SK-N-SH (cell line): ENCODE measurements at regions not wholly inside any gene's neighbourhood (a gene's known extent, or its start where the extent isn't known, plus 50 kb on each side); places are given as distances from the start of the nearest gene placed in this dataset.
A peak's percentile ranks its signal among the peaks of the same experiment; 100 is the strongest.

Source experiments
- CTCF ChIA-PET: fragments of 300-600, 350-600 bp; formaldehyde crosslinking; extraction: SDS; loops from one replicate; lab custom pipeline; 2021; lab: Yijun Ruan, JAX
- POLR2A ChIA-PET: fragments of 350-600 bp; sonication (Branson Sonifier 250); formaldehyde crosslinking; extraction: SDS; loops from one replicate; lab custom pipeline; 2020; ENCODE audit warnings: antibody characterized with exemption, inconsistent platforms; lab: Yijun Ruan, JAX
- DNase-seq: peaks from one replicate; pipeline ENCODE4 v3.0.0; 2012
- H2AFZ ChIP-seq: fragments of 200-600 bp; sonication (generic); 2 replicates; pipeline ENCODE4 v1.8.1; 2016; ENCODE audit warnings: antibody characterized with exemption, mild to moderate bottlenecking, low read depth
- H3F3A ChIP-seq: fragments of 200-600 bp; sonication (generic); replicated peaks from 2 replicates; pipeline ENCODE3; 2016; ENCODE audit warnings: antibody characterized with exemption, mild to moderate bottlenecking; ENCODE audit not compliant: insufficient read depth
- H3K27ac ChIP-seq, 2 experiments: fragments of 200-500 bp in 1 of 2; fragments of 200-600 bp in 1 of 2; sonication (Bioruptor generic) in 1 of 2; sonication (generic), shearing (Covaris generic) in 1 of 2; 2 replicates each; pipeline versions ENCODE4 v1.5.1 to v1.6.1; 2014 to 2016; ENCODE audit warnings: low read depth in 2 of 2, inconsistent platforms in 1 of 2, low read length in 1 of 2, mild to moderate bottlenecking in 1 of 2, mixed read lengths in 1 of 2
- H3K27me3 ChIP-seq: fragments of 200-600 bp; sonication (generic), shearing (Covaris generic); 2 replicates; pipeline ENCODE4 v1.6.1; 2016; ENCODE audit warnings: mixed run types; ENCODE audit not compliant: insufficient read depth
- H3K36me3 ChIP-seq, 2 experiments: fragments of 200-500 bp in 1 of 2; fragments of 200-600 bp in 1 of 2; sonication (Bioruptor generic) in 1 of 2; sonication (generic) in 1 of 2; replicated peaks in 1 of 2; 2 replicates each; pipeline versions ENCODE3 to v1.5.1; 2014 to 2016; ENCODE audit warnings: low read length in 1 of 2, mild to moderate bottlenecking in 1 of 2; ENCODE audit not compliant: insufficient read depth in 2 of 2, control insufficient read depth in 1 of 2
- H3K4me1 ChIP-seq, 2 experiments: fragments of 200-500 bp in 1 of 2; fragments of 200-600 bp in 1 of 2; sonication (Bioruptor generic) in 1 of 2; sonication (generic), shearing (Covaris generic) in 1 of 2; 2 replicates each; pipeline versions ENCODE4 v1.5.1 to v1.6.1; 2014 to 2016; ENCODE audit warnings: low read depth in 1 of 2, low read length in 1 of 2, mixed run types in 1 of 2; ENCODE audit not compliant: insufficient read depth in 2 of 2, control insufficient read depth in 1 of 2
- H3K4me2 ChIP-seq: fragments of 200-600 bp; sonication (generic), shearing (Covaris generic); 2 replicates; pipeline ENCODE4 v1.6.1; 2017; ENCODE audit warnings: mixed run types
- H3K4me3 ChIP-seq, 2 experiments: fragments of 200-500 bp in 1 of 2; fragments of 200-600 bp in 1 of 2; sonication (Bioruptor generic) in 1 of 2; sonication (generic), shearing (Covaris generic) in 1 of 2; 2 replicates each; pipeline versions ENCODE4 v1.5.1 to v1.8.1; 2014 to 2016; ENCODE audit warnings: low read depth in 2 of 2, inconsistent platforms in 1 of 2, low read length in 1 of 2, mild to moderate bottlenecking in 1 of 2, mixed read lengths in 1 of 2, moderate library complexity in 1 of 2
- H3K79me2 ChIP-seq: fragments of 200-600 bp; sonication (generic); 2 replicates; pipeline ENCODE4 v1.8.1; 2017; ENCODE audit warnings: mild to moderate bottlenecking; ENCODE audit not compliant: insufficient read depth
- H3K9ac ChIP-seq: fragments of 200-600 bp; sonication (generic); 2 replicates; pipeline ENCODE4 v1.6.1; 2017; ENCODE audit warnings: mixed run types
- H3K9me2 ChIP-seq: fragments of 200-600 bp; sonication (generic); 2 replicates; pipeline ENCODE4 v1.6.1; 2017; ENCODE audit warnings: mixed run types
- H3K9me3 ChIP-seq: fragments of 200-600 bp; sonication (generic); 2 replicates; pipeline ENCODE4 v1.6.1; 2017; ENCODE audit warnings: mixed run types, mild to moderate bottlenecking, moderate library complexity
- H4K20me1 ChIP-seq: fragments of 200-600 bp; sonication (generic); 2 replicates; pipeline ENCODE4 v1.6.1; 2017; ENCODE audit warnings: mild to moderate bottlenecking, mixed run types; ENCODE audit not compliant: insufficient read depth
- ELF1 ChIP-seq: IDR thresholded peaks from 2 replicates; pipeline ENCODE4 v1.4.0; 2012
- FOSL2 ChIP-seq: IDR thresholded peaks from 2 replicates; pipeline ENCODE4 v1.4.0; 2012; ENCODE audit warnings: low read depth, mild to moderate bottlenecking, moderate library complexity, borderline replicate concordance
- FOXJ3 ChIP-seq: sonication (generic); formaldehyde crosslinking; IDR thresholded peaks from 2 replicates; pipeline ENCODE4 v1.5.1; 2020; ENCODE audit warnings: mild to moderate bottlenecking, missing genetic modification reagents
- IRF3 ChIP-seq: fragments of 150-350 bp; IDR thresholded peaks from 2 replicates; pipeline ENCODE4 v1.6.1; 2016; ENCODE audit warnings: mild to moderate bottlenecking, low read depth, low read length
- MAX ChIP-seq: IDR thresholded peaks from 2 replicates; pipeline ENCODE4 v1.4.0; 2012; ENCODE audit warnings: low read depth
- MXI1 ChIP-seq: IDR thresholded peaks from 2 replicates; pipeline ENCODE4 v1.6.1; 2012; ENCODE audit warnings: mild to moderate bottlenecking, low read depth, low read length, improper control_type of control experiment
- NRF1 ChIP-seq: IDR thresholded peaks from 2 replicates; pipeline ENCODE4 v1.6.1; 2012; ENCODE audit warnings: low read depth, mild to moderate bottlenecking, low read length
- RAD21 ChIP-seq: IDR thresholded peaks from 2 replicates; pipeline ENCODE4 v1.6.1; 2012; ENCODE audit warnings: mild to moderate bottlenecking, low read length
- RCOR1 ChIP-seq: fragments of 150-350 bp; IDR thresholded peaks from 2 replicates; pipeline ENCODE4 v1.6.1; 2017; ENCODE audit warnings: antibody characterized with exemption, low read length
- RFX5 ChIP-seq: IDR thresholded peaks from 2 replicates; pipeline ENCODE4 v1.6.1; 2012; ENCODE audit warnings: mild to moderate bottlenecking, improper control_type of control experiment, low read length
- SMC3 ChIP-seq: IDR thresholded peaks from 2 replicates; pipeline ENCODE4 v1.6.1; 2012; ENCODE audit warnings: low read depth, low read length, improper control_type of control experiment
- TAF1 ChIP-seq: IDR thresholded peaks from 2 replicates; pipeline ENCODE4 v1.6.1; 2012; ENCODE audit warnings: low read depth, mild to moderate bottlenecking, low read length, moderate library complexity, borderline replicate concordance
- YY1 ChIP-seq: IDR thresholded peaks from 2 replicates; pipeline ENCODE4 v1.4.0; 2012; ENCODE audit warnings: low read depth, mild to moderate bottlenecking
- WGBS: methylation state at CpG from one replicate; pipeline ENCODE4 v1.1.6; 2017; ENCODE audit warnings: low lambda C conversion rate; 5-methylcytosine and 5-hydroxymethylcytosine counted together

GRCh38 chr4:152258804-152259708, 276.8 kb downstream of the FBXW7 start:
- H3K4me2 ChIP-seq, result 0 out of 2 replicates have a peak overlapping the region, but pooled peaks have one; percentile 18
- peaks cover 10% of the 10 kb centered on the region for H3K9me3 ChIP-seq
- no peak overlapping the region for H3K4me3 ChIP-seq
- WGBS, result 73% methylated on average over 8 of the region's 8 CpGs
- no peak for DNase-seq
- no peaks in the 10 kb centered on the region for H3K79me2 ChIP-seq
- H3K27ac ChIP-seq, result peak overlapping the region in 1 of 2 experiments; percentile 69; a peak in 2 of 4 replicates
- no peaks in the 10 kb centered on the region for H3K27me3 ChIP-seq
- no peaks in the 10 kb centered on the region for H4K20me1 ChIP-seq
- H3K9ac ChIP-seq, result peak overlapping the region; percentile 35; the same call in 1 of the 2 replicates
- H3K4me1 ChIP-seq, result peaks cover 3 to 22% of the 10 kb centered on the region in 2 experiments; a peak in 2 of 4 replicates
- no peaks in the 10 kb centered on the region for H3K9me2 ChIP-seq
- POLR2A ChIA-PET, result no interaction called here
- 0 out of 2 replicates have a peak overlapping the region, but pooled peaks have one; percentile 41 for H2AFZ ChIP-seq
- peaks cover 10% of the 10 kb centered on the region for H3F3A ChIP-seq
- no peaks in the 10 kb centered on the region for H3K36me3 ChIP-seq
- CTCF ChIA-PET, result no interaction called here
- TF ChIP-seq MXI1 (no peak), FOXJ3 (no peak)
- TF ChIP-seq, all 33 proteins: peak for 0

GRCh38 chr4:152258391-152258790, 277.5 kb downstream of the FBXW7 start:
- Histone ChIP-seq H2AFZ (peak overlapping the region; percentile 73; the same call in 1 of the 2 replicates), H3K36me3 (no peaks in the 10 kb centered on the region), H3K9ac (peak overlapping the region; percentile 35; the same call in 1 of the 2 replicates), H3K9me2 (no peaks in the 10 kb centered on the region), H3K9me3 (peaks cover 10% of the 10 kb centered on the region), H4K20me1 (no peaks in the 10 kb centered on the region), H3K79me2 (no peaks in the 10 kb centered on the region), H3K4me3 (no peak overlapping the region)
- ChIA-PET CTCF (no interaction called here), POLR2A (no interaction called here)
- 68% methylated on average over 5 of the region's 5 CpGs for WGBS
- no peak for DNase-seq
- no peak for TF ChIP-seq IRF3
- TF ChIP-seq FOSL2, result no peak
- no peak for TF ChIP-seq NRF1
- no peak for TF ChIP-seq FOXJ3
- TF ChIP-seq RFX5, result no peak
- TF ChIP-seq ELF1, result no peak
- TF ChIP-seq SMC3, result no peak
- TF ChIP-seq MXI1, result no peak
- TF ChIP-seq TAF1, result no peak
- no peak for TF ChIP-seq RCOR1
- no peak for TF ChIP-seq MAX
- no peak for TF ChIP-seq RAD21
- TF ChIP-seq YY1, result no peak
- TF ChIP-seq, all 33 proteins: peak for 0
- H3K4me2 ChIP-seq, result no peak overlapping the region
- peaks cover 3 to 22% of the 10 kb centered on the region in 2 experiments; a peak in 2 of 4 replicates for H3K4me1 ChIP-seq
- H3F3A ChIP-seq, result peaks cover 10% of the 10 kb centered on the region
- peak overlapping the region in 1 of 2 experiments; percentile 69; a peak in 2 of 4 replicates for H3K27ac ChIP-seq
- H3K27me3 ChIP-seq, result no peaks in the 10 kb centered on the region
